GM21737 (cell line): ENCODE measurements at regions not wholly inside any gene's neighbourhood (a gene's known extent, or its start where the extent isn't known, plus 50 kb on each side); places are given as distances from the start of the nearest gene placed in this dataset.
"Not testable (repeated sequence)": the region's sequence is repeated elsewhere in the genome, so short reads cannot be mapped to it uniquely, and the experiment has no call there.

Experiments
- ATAC-seq: cut with Tn5 transposase; IDR thresholded peaks from one replicate; pipeline ENCODE4 v1.9.1; 2021; ENCODE audit warnings: mild to moderate bottlenecking, moderate library complexity; ENCODE audit not compliant: unreplicated experiment

- ATAC-seq, result not testable (repeated sequence)
Measured at GRCh38 chr14:87734577-87735360, 258.2 kb downstream of the GALC start.

DNA sequence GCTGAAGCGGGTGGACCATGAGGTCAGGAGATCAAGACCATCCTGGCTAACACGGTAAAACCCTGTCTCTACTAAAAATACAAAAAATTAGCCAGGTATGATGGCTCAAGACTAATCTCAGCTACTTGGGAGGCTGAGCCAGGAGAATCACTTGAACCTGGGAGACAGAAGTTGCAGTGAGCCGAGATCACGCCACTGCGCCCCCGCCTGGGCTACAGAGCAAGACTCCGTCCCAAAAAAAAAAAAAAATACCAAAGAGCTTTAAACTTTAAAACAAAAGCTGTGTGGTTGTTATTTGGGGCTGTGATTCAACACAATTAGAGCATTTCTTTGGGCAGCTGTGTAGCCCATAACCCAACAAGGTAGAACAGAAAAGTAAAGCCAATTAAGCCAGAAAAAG, 259.9 kb downstream of the GALC start:
- not testable (repeated sequence) for ATAC-seq

DNA sequence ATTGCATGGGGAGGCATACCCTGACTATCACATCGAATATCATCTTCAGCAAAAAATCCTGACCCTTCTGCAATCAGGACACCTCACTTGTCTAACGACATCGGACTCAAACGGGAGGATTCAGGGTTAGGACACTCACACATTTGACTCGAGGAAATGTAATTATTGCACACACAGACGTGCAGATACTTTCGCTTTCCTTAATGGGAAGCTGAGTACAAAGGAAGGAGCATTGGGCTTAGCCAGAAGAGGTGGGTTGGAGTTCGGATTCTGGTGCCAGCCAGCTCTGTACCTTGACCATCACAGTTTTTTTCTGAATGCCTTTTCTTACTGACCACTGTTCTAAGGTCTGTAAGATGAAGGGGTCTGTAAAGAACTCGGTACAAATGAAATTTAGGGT, 260.4 kb downstream of the GALC start:
- no peak for ATAC-seq

DNA sequence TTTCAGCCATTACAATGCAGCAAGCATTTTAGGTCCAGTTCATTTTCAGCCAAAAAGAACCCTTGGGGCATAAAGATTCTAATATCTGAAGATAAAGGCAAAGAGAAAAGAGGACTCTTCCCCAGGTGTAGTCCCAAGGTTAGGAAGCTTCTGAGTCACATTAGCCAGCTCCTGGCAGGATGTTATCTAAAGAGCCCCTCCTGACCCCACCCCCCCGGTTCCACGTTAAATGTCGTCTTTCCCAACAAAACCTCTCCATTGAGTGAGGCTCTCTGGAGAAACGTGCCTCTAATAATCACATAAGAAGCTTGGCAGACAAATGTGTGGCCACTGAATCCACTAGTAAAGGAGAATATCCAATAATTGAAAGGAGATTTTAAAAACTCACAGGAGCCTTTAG, 267.7 kb downstream of the GALC start:
- no peak for ATAC-seq

GRCh38 chr14:87712396-87713090, 280.4 kb downstream of the GALC start:
- ATAC-seq, result no peak

- ATAC-seq, result no peak
Measured at GRCh38 chr14:87705439-87705896, 287.5 kb downstream of the GALC start.

DNA sequence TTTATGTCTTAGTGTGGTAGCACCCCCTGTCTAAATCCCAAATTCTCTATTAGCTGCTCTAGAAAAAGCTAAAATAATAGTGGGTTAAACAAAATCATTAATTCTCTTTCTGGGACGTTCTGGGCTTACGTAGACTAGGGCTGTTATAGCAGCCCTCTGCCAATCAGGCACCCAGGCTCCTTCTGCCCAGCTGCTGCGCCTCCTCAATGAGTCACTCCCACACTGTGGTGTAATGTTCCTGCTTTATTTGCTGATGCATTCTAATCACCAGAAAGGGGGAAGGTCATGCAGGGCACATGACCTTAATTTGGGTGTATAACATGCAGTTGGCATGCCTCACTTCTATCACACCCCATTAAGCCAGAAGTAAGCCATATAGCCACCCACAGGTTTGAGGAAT, 294.5 kb downstream of the GALC start:
- ATAC-seq, result no peak

DNA sequence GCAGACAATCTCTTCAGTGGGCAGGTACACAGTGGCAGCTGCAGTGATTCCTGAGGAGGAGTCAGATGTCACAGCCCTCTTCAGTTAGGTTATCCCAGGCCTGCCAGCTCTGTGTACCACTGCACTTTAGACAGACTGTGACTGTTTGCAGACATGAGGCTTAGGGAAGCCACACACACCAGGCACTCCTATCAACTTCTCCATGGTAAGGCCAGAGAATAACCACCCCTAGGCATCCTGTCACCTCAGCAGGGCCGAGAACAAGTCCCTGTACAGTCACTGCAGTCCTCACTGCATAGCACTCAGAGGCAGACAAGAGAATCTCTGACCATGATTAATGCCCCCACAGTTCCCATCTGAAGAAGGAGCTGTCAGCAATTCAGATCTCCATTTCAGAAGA, 296.5 kb downstream of the GALC start:
- ATAC-seq, result no peak

DNA sequence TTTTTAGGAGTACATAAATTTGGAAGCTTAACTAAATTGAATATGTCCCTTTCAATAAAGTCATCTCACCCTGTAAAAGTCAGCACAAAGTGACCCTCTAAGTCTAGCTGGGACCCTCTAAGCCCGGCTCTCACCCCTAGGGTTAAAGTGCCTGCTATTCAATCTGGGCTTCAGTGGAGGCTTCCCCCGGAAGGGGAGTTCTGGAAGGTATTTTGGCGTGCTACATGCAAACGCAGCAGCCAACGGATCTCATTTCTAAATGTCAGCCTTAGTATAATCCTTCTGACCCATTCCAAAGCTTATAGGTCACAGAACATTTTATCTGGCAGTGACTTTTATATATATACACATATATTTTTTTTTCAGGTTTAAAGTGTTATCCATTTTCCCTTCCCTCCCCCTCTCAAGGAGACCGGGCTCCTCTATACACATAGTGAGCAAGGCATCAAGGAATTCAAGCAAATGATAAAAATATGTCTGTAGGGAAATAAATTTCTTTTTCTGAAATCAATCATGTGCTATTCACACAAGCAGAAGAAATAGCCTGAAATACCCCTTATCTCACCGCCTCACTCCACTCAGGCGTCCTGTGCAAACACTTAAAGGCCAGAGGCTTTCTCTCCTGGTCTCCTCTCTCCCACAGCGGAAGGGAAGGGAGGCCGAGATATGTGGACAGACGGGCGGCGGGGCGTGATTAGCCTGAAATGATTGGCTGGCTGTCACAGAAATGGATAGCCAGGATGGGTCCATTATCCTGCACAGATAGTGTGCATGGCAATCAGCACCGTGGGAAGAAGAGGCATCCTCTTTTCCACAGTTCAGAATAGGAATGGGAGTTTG, 301.7 kb downstream of the GALC start:
- no peak for ATAC-seq

DNA sequence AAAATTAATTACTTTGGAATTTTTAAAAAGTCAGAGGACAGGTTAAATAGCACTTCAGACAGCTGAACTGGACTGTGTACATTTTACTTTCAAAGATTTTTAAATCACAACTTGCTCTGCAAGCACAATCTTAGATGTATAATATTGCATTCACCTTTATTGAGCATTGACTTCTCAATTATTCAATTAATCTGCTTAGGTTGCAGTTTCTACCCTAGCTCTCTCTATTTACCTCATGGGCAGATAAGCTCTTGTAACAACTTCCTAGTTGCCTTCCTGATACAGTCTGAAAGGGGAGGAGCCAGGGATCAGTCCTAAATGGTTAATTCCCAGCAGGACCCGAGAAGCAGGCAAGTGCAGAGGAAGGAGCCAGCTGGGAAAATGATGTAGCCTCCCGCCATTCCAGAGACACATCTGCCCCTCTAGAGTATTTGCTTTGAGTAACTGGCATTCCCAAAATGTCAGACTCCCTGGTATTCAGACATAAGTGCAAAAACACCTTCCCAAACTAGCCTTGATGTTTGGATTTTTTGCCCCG, 302.8 kb downstream of the GALC start:
- no peak for ATAC-seq

DNA sequence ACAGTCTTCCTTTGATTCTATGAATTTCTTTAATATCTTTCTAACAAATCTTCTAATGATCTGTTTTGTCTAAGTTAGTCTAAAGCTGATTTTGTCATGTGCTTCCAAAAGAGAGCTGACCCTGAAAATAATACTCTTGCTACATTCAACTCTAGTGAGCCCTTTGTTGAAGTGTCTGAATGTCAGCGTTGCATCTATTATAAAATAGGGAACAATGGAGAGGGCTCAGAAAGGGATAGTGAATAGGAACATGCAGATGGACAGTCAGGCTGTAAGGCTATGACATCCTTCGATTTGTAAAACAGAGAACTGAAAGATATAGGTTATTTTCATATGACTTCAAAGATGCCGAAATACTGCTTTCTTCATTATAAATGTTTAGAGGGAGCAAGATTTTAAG, 304.5 kb downstream of the GALC start:
- ATAC-seq, result no peak

- no peak for ATAC-seq
Measured at GRCh38 chr14:87687420-87687819, 305.6 kb downstream of the GALC start.

DNA sequence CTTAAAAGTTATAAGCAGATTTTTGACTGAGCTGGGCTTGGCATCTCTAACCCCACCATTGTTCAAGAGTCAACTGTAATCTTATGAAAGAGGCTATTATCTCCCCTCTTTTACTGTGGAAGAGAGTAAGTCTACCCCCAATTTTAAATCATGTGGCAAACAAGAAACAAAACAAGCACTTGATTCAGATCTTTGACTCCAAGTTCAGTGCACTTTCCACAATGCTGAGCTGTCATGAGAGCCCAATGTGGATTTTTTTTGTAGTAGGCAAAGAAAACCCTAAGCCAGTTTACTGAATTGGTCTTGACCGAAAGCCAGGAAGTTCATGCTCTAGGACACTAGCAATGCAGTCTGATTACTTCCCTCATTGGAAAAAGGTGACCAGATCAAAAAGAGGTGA, 306.2 kb downstream of the GALC start:
- no peak for ATAC-seq

GRCh38 chr14:87679866-87680265, 313.1 kb downstream of the GALC start:
- ATAC-seq, result no peak

DNA sequence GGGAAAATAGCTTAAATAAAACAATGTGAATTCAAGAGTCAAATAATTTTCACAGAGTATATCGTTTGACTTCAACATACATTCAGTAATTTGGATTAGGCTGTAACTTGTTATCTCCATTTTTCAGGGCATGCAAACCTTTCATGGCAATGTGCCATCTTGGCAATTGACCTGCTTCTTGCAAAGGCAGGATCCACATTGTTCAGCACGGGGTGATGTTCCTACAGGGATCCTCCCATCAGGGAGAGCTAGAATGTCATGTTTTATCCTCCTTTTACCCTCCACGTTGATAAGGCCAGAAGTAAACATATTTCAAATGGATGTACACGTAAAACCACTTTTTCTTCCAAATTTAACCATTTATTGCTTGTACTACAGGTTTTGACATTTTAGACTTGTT, 314.4 kb downstream of the GALC start:
- no peak for ATAC-seq

DNA sequence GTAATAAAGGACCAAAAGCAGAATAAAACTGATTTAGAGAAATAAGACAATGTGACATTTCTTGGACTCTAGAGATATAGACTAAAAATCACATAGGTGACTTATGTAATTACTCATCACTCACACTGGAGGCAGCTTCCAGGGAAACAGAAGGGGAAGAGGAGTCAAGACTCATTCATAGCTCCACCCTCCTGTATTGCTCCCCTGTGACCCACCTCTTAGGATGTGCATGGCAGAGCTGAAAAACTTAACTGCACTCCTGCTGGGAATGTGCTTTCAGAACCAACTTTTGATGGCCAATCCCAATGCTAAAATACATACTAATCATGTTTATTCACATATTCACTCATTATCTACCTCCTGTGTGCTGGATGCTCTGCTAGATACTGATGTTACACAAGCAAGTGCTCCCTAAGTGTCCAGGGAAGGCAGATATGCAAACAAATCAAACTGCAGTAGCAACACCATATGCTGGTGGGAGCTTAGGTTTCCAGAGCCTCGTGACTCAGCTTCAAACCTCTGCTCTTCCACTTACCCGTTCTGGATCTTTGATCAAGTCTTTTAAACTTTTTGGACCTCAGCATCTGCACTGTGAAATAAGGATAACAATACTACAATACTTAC, 316.1 kb downstream of the GALC start:
- ATAC-seq, result no peak

- ATAC-seq, result no peak
Measured at GRCh38 chr14:87667659-87668058, 325.3 kb downstream of the GALC start.

GRCh38 chr14:87656315-87656714, 336.7 kb downstream of the GALC start:
- ATAC-seq, result no peak

DNA sequence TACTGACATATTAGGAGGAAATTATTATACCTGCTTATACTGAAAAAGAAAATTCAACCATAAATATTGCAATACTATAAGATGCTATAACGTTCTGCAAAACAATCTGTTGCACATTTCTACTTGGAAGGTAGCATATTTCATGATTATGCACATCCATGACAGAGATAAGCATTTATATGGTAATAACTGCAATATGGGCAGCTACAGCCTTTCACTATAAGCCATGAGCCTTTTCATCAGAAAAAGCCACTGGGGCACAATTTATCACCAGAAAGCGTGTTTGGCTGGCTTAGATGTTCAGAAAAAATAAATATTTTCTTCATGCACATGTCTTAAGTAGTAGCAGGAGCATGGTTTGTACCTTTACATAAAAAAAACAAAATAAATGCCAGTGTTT, 340.7 kb downstream of the GALC start:
- no peak for ATAC-seq

DNA sequence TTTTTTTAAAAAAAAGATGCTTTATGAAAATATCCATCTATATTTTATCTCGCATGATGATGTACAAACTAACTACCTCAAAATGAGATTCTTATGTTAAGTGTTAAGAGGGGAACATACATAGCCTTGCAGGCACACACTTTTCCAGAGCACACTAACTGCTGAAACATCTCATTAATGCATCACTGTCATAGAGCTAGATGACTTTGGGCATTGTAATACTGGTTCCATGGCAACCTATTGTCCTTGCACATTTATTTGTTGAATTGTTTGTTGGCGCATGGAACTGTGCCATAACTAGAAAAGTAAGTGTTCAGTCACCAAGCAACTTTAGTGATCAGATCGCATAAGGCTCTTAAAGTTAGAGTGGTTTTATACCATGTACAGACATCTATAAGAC, 348.3 kb downstream of the GALC start:
- ATAC-seq, result no peak

DNA sequence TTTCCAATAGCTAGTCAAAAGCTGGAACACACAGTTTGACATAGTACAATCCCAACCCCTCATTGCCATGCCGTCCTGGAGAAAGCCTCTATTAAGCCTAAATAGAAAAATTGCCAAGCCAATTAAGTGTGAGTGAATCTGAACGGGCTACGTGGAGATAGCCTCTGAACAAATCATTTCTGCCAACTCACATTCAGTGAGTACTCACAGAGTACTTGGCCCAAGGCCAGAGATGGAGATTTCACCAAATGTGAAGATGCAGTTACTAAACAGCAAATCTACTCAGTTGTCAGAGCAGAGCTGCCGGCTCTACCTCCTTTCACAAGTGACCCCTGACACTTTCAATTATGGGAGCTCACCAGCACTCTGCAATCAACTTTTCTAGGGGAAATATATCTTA, 350.0 kb downstream of the GALC start:
- ATAC-seq, result no peak
